Large intestine (tissue), 3 donors: ENCODE measurements at regions not wholly inside any gene's neighbourhood (a gene's known extent, or its start where the extent isn't known, plus 50 kb on each side); places are given as distances from the start of the nearest gene placed in this dataset.

Experiments
- DNase-seq, 2 donors: peaks; one replicate each; pipeline versions ENCODE4 v3.0.0 to v3.0.0-alpha.2; 2013
- H3K27ac ChIP-seq: one replicate; pipeline ENCODE4 v1.5.1; 2013; ENCODE audit warnings: low read length
- H3K27me3 ChIP-seq: 2 replicates; pipeline ENCODE4 v1.6.1; 2013; ENCODE audit warnings: low read length; ENCODE audit not compliant: control insufficient read depth, insufficient read depth
- H3K36me3 ChIP-seq: 2 replicates; pipeline ENCODE4 v1.6.1; 2013; ENCODE audit warnings: low read length; ENCODE audit not compliant: control insufficient read depth, insufficient read depth
- H3K4me1 ChIP-seq: one replicate; pipeline ENCODE4 v1.6.1; 2013; ENCODE audit warnings: low read length; ENCODE audit not compliant: control insufficient read depth, insufficient read depth
- H3K4me3 ChIP-seq: one replicate; pipeline ENCODE4 v1.5.1; 2013; ENCODE audit warnings: low read length
- H3K9me3 ChIP-seq: one replicate; pipeline ENCODE4 v1.6.1; 2013; ENCODE audit warnings: mild to moderate bottlenecking, low read depth, low read length, moderate library complexity; ENCODE audit not compliant: control insufficient read depth
- WGBS: methylation state at CpG from one replicate; pipeline ENCODE4 v1.1.5; 2013; ENCODE audit warnings: low lambda C conversion rate; ENCODE audit not compliant: insufficient coverage; 5-methylcytosine and 5-hydroxymethylcytosine counted together

GRCh38 chr9:118554987-118555386, 814.2 kb downstream of the BRINP1 start:
- no peak overlapping the region for H3K27ac ChIP-seq
- H3K4me1 ChIP-seq: no peaks in the 10 kb centered on the region
- H3K27me3 ChIP-seq: no peaks in the 10 kb centered on the region
- H3K36me3 ChIP-seq: no peaks in the 10 kb centered on the region
- no peak overlapping the region for H3K4me3 ChIP-seq
- H3K9me3 ChIP-seq: no peaks in the 10 kb centered on the region
- DNase-seq: no peak
- no CpG with 5 or more reads among the region's 7 CpGs for WGBS

GRCh38 chr9:118558026-118558425, 811.2 kb downstream of the BRINP1 start:
- Histone ChIP-seq H3K27ac (no peak overlapping the region), H3K9me3 (no peaks in the 10 kb centered on the region), H3K36me3 (no peaks in the 10 kb centered on the region), H3K4me1 (no peaks in the 10 kb centered on the region), H3K4me3 (no peak overlapping the region), H3K27me3 (no peaks in the 10 kb centered on the region)
- WGBS: no CpG with 5 or more reads among the region's 1 CpG
- DNase-seq: no peak

DNA sequence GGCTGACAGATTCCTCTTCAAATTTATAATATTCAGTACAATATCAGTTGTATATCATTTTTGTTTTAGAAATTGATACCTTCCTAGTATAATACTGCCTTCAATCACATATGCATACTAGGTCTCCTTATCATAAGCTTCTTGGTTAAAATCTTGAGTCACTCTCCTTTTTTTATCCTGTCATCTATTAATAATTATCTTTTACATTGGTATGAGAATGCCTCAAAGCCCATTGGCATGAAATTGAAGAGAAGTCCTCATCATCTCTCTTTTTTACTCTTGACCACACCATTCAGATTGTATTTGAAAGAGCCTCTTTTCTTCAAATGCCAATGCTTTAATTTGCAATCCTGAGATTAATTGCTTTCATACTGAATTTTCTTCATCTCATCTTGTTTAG, 810.3 kb downstream of the BRINP1 start:
- Histone ChIP-seq H3K9me3 (no peaks in the 10 kb centered on the region), H3K27ac (no peak overlapping the region), H3K4me3 (no peak overlapping the region), H3K4me1 (no peaks in the 10 kb centered on the region), H3K27me3 (no peaks in the 10 kb centered on the region), H3K36me3 (no peaks in the 10 kb centered on the region)
- no peak for DNase-seq

DNA sequence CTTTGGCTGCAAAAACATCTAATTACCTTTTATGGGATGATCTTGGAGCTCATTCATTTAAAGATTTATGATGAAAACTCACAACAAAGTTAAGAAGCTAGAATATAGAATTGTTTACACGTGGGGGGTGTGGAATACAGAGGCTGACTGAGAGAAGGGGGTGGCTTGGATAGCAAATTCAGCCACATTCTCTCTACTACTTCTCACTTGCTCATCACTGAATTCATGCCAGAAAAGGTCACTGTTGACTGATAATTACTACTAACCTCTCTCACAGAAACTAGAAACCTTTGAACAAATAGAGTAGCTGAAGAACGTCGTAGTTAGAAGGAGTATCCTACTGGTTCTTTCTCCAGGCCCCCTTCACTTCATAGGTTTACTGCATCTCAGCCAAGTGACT, 808.2 kb downstream of the BRINP1 start:
- 73% methylated on average over 2 of the region's 3 CpGs for WGBS
- no peaks in the 10 kb centered on the region for H3K9me3 ChIP-seq

GRCh38 chr9:118563677-118564076, 805.6 kb downstream of the BRINP1 start:
- Histone ChIP-seq H3K36me3 (no peaks in the 10 kb centered on the region), H3K4me3 (no peak overlapping the region), H3K27ac (no peak overlapping the region), H3K27me3 (no peaks in the 10 kb centered on the region), H3K9me3 (no peaks in the 10 kb centered on the region), H3K4me1 (no peaks in the 10 kb centered on the region)
- DNase-seq: no peak
- no CpG with 5 or more reads among the region's 2 CpGs for whole genome bisulfite sequencing

More for the DNA sequence above, 808.2 kb downstream of the BRINP1 start:
- Histone ChIP-seq H3K27me3 (no peaks in the 10 kb centered on the region), H3K27ac (no peak overlapping the region), H3K36me3 (no peaks in the 10 kb centered on the region), H3K4me1 (no peaks in the 10 kb centered on the region), H3K4me3 (no peak overlapping the region)
- no peak for DNase-seq

DNA sequence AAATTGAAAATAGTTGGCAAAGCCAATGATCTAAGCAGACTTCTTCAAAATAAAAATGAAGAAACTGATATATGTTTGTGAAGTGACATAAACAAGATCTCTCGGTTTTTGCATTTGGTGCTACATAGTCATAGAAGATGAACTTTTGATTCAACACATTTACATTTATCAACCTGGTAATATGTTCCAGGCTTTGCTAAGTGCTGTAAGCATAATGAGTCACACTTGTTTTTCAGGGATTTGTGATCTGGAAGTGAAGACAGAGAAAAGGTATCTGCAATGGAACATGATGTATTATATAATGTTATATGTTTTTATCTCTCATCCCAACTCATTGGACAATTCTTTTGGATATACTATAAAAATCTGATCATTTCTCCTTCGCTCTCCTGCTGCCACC, 801.4 kb downstream of the BRINP1 start:
- DNase-seq: no peak
- 94% methylated on average over 2 of the region's 2 CpGs for WGBS

DNA sequence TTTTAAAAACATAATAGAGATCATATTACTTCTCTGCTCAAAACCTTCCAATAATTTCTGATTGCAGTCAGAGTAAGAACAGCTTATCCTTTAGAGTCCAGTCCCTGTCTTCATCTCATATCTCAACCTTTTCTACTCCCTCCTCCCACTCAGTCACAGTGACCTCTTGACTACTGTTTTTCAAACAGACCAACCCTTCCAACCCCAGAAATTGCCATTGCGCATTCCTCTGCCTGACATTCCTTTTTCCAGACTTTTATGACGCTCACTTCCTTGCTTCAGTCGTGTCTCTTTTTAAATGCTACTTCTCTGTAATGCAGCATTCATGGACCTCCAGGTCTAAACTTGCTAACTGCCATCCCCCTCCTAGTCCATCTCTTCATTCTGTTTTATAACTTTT, 800.5 kb downstream of the BRINP1 start:
- 71% methylated on average over 1 of the region's 3 CpGs for WGBS
- Histone ChIP-seq H3K4me3 (no peak overlapping the region), H3K27me3 (no peaks in the 10 kb centered on the region), H3K9me3 (no peaks in the 10 kb centered on the region), H3K4me1 (no peaks in the 10 kb centered on the region), H3K27ac (no peak overlapping the region), H3K36me3 (no peaks in the 10 kb centered on the region)
- no peak for DNase-seq

More for the DNA sequence above, 801.4 kb downstream of the BRINP1 start:
- H3K27ac ChIP-seq: no peak overlapping the region
- no peaks in the 10 kb centered on the region for H3K4me1 ChIP-seq
- H3K4me3 ChIP-seq: no peak overlapping the region
- H3K27me3 ChIP-seq: no peaks in the 10 kb centered on the region
- H3K36me3 ChIP-seq: no peaks in the 10 kb centered on the region
- H3K9me3 ChIP-seq: no peaks in the 10 kb centered on the region

DNA sequence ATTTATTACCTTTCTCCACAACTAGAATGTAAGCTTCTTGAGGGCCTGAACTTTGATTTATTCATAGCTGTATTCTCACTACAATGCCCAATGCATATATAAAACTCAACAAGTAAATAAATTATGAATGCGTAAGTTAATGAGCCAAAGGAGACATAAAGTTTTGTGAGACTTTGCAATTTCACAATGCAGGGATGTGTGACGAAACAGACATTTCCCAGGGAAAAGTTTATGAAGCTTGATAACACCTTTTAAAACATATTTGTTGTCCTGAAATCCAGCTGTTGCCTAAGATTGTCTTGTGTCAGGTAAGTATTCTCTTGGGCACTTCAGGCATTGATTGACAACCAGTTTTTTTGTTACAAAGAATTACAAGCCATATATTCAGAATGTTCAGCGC, 800.1 kb downstream of the BRINP1 start:
- no peaks in the 10 kb centered on the region for H3K4me1 ChIP-seq
- 90% methylated on average over 2 of the region's 3 CpGs for WGBS
- H3K27ac ChIP-seq: no peak overlapping the region
- no peaks in the 10 kb centered on the region for H3K9me3 ChIP-seq
- H3K36me3 ChIP-seq: no peaks in the 10 kb centered on the region
- no peak overlapping the region for H3K4me3 ChIP-seq
- no peak for DNase-seq
- H3K27me3 ChIP-seq: no peaks in the 10 kb centered on the region

DNA sequence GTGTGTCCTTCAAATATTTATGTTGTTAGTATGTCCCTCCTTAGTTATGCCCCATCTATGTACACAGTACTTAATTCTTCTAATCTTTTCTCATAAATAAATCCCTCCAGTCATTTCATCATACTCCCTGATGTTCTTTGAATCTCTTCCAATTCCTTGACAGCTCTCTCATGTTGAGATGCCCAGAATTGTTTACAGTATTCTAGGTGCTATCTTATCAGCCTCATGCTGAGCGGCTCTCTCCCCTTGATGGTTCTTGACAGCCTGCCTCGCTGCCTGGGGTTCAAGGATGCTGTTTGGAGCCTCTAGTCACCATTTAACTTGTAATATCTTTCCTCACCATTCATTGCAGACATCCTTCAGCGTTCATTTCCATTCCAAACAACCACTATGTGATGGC, 799.2 kb downstream of the BRINP1 start:
- no peaks in the 10 kb centered on the region for H3K9me3 ChIP-seq
- DNase-seq: no peak
- H3K36me3 ChIP-seq: no peaks in the 10 kb centered on the region
- no peak overlapping the region for H3K4me3 ChIP-seq
- no CpG with 5 or more reads among the region's 3 CpGs for WGBS
- no peak overlapping the region for H3K27ac ChIP-seq
- H3K27me3 ChIP-seq: no peaks in the 10 kb centered on the region
- no peaks in the 10 kb centered on the region for H3K4me1 ChIP-seq

- DNase-seq: no peak
- WGBS: 100% methylated on average over 1 of the region's 2 CpGs
- H3K27me3 ChIP-seq: no peaks in the 10 kb centered on the region
- no peak overlapping the region for H3K4me3 ChIP-seq
- no peaks in the 10 kb centered on the region for H3K9me3 ChIP-seq
- H3K4me1 ChIP-seq: no peaks in the 10 kb centered on the region
- no peak overlapping the region for H3K27ac ChIP-seq
- no peaks in the 10 kb centered on the region for H3K36me3 ChIP-seq
Measured at GRCh38 chr9:118575341-118576070, 793.7 kb downstream of the BRINP1 start.

GRCh38 chr9:118577121-118577520, 792.1 kb downstream of the BRINP1 start:
- no peak overlapping the region for H3K4me3 ChIP-seq
- no peak for DNase-seq
- H3K27me3 ChIP-seq: no peaks in the 10 kb centered on the region
- WGBS: 67% methylated on average over 1 of the region's 1 CpG
- no peaks in the 10 kb centered on the region for H3K4me1 ChIP-seq
- H3K9me3 ChIP-seq: no peaks in the 10 kb centered on the region
- H3K36me3 ChIP-seq: no peaks in the 10 kb centered on the region
- no peak overlapping the region for H3K27ac ChIP-seq
